ENCODE measurements at regions not wholly inside any gene's neighbourhood (a gene's known extent, or its start where the extent isn't known, plus 50 kb on each side); places are given as distances from the start of the nearest gene placed in this dataset.

- no peak for DNase-seq (ENCODE audit: extremely low spot score, unreplicated experiment)
- H3K27me3 Mint-ChIP-seq: peaks cover 45% of the 10 kb centered on the region
- H3K4me1 Mint-ChIP-seq (ENCODE audit: unreplicated experiment): no peaks in the 10 kb centered on the region
- no peak overlapping the region for H3K27ac Mint-ChIP-seq
- no peak overlapping the region for H3K4me3 Mint-ChIP-seq
- no peak for TF ChIP-seq CTCF (conservative IDR thresholded peaks at IDR 0.05)
- H3K9me3 Mint-ChIP-seq: no peaks in the 10 kb centered on the region
- no peaks in the 10 kb centered on the region for H3K36me3 Mint-ChIP-seq
Observed at GRCh38 chr4:3845744-3846429, 79.7 kb downstream of the ADRA2C start.

GRCh38 chr4:3847211-3847940 is 81.2 kb downstream of the ADRA2C start:
- Mint-ChIP-seq H3K4me3 (no peak overlapping the region), H3K27ac (no peak overlapping the region), H3K27me3 (peaks cover 50% of the 10 kb centered on the region), H3K4me1 (ENCODE audit: unreplicated experiment) (no peaks in the 10 kb centered on the region), H3K9me3 (no peaks in the 10 kb centered on the region), H3K36me3 (no peaks in the 10 kb centered on the region)
- TF ChIP-seq CTCF (conservative IDR thresholded peaks at IDR 0.05): no peak
- no peak for DNase-seq (ENCODE audit: extremely low spot score, unreplicated experiment)

GRCh38 chr4:3848323-3848722 is 82.1 kb downstream of the ADRA2C start:
- Mint-ChIP-seq H3K27ac (no peak overlapping the region), H3K4me3 (no peak overlapping the region), H3K36me3 (no peaks in the 10 kb centered on the region), H3K27me3 (peaks cover 50% of the 10 kb centered on the region), H3K9me3 (no peaks in the 10 kb centered on the region), H3K4me1 (ENCODE audit: unreplicated experiment) (no peaks in the 10 kb centered on the region)
- TF ChIP-seq CTCF (conservative IDR thresholded peaks at IDR 0.05): no peak
- DNase-seq (ENCODE audit: extremely low spot score, unreplicated experiment): no peak

- H3K36me3 Mint-ChIP-seq: no peaks in the 10 kb centered on the region
- TF ChIP-seq CTCF (conservative IDR thresholded peaks at IDR 0.05): no peak
- H3K27ac Mint-ChIP-seq: no peak overlapping the region
- no peak overlapping the region for H3K4me3 Mint-ChIP-seq
- H3K27me3 Mint-ChIP-seq: peaks cover 47% of the 10 kb centered on the region
- H3K9me3 Mint-ChIP-seq: no peaks in the 10 kb centered on the region
- no peak for DNase-seq (ENCODE audit: extremely low spot score, unreplicated experiment)
- no peaks in the 10 kb centered on the region for H3K4me1 Mint-ChIP-seq (ENCODE audit: unreplicated experiment)
Observed at GRCh38 chr4:3849140-3849539, 83.0 kb downstream of the ADRA2C start.

GRCh38 chr4:3850128-3850527 is 83.9 kb downstream of the ADRA2C start:
- Mint-ChIP-seq H3K9me3 (no peaks in the 10 kb centered on the region), H3K36me3 (no peaks in the 10 kb centered on the region), H3K27ac (no peak overlapping the region), H3K27me3 (peaks cover 51% of the 10 kb centered on the region), H3K4me3 (no peak overlapping the region), H3K4me1 (ENCODE audit: unreplicated experiment) (no peaks in the 10 kb centered on the region)
- no peak for DNase-seq (ENCODE audit: extremely low spot score, unreplicated experiment)
- TF ChIP-seq CTCF (conservative IDR thresholded peaks at IDR 0.05): no peak
